GM19239 (cell line): ENCODE measurements at regions not wholly inside any gene's neighbourhood (a gene's known extent, or its start where the extent isn't known, plus 50 kb on each side); places are given as distances from the start of the nearest gene placed in this dataset.

Source experiments
- DNase-seq: peaks from one replicate; pipeline ENCODE4 v3.0.0; 2011; ENCODE audit warnings: low spot score; ENCODE audit not compliant: insufficient read length
- FAIRE-seq: peaks from 2 replicates; lab custom pipeline; 2011; peaks lifted over from hg19 to GRCh38; lab: Jason Lieb, UNC

DNA sequence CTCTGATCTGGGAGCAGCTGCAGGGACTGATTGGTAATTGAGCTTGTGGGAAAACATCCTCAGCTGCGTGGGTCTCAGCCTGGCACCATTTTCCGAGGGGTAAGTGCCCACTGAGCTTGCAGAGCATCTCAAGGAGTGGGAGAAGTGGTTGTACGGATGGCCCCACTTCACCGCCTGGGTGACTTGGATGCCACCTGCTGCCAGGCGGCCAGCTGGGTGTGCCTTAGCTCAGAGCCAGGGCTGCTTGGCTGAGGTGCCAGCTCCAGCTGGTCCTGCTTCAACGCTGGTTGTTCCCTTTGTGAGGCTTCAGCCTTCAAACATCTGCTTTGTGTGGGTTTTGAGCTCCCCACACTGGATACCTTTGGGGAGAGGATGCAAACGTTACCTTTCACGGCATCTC lies 482.7 kb upstream of the EEF2KMT start:
- FAIRE-seq, result no peak
- DNase-seq, result no peak

DNA sequence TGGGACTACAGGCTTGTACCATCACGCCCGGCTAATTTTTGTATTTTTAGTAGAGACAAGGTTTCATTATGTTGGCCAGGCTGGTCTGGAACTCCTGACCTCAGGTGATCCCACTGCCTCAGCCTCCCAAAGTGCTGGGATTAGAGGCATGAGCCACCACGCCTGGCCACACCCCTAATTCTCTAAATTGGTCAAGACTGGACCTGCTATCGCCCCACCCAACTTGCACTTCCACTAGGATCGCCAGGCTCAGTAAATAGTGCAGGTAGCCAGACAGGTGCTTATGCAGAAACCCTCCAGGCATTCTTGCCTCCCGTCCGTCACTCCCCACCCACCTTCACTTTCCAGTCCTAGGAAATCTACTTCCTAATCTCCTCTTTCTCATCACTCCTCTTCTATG lies 481.4 kb upstream of the EEF2KMT start:
- no peak for FAIRE-seq
- no peak for DNase-seq

DNA sequence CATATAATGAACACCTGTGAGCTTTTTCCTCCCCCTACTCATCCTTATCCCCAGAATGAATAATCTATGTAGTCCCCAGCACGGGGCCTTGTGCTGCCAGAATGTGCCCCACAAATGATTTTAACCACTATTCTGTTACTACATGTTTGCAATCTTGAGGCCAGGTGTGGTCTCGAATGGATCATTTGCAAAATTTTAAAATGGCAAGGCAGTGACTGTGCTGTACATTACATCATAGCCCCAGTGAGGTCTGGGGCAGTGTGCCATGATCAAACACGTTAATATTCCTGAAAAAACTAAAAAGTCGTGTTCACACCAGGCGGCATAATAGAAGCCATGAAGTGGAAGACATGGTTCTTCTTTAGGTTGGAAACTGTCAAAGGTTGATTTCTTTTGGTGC lies 479.9 kb upstream of the EEF2KMT start:
- DNase-seq (no peak), FAIRE-seq (no peak)

DNA sequence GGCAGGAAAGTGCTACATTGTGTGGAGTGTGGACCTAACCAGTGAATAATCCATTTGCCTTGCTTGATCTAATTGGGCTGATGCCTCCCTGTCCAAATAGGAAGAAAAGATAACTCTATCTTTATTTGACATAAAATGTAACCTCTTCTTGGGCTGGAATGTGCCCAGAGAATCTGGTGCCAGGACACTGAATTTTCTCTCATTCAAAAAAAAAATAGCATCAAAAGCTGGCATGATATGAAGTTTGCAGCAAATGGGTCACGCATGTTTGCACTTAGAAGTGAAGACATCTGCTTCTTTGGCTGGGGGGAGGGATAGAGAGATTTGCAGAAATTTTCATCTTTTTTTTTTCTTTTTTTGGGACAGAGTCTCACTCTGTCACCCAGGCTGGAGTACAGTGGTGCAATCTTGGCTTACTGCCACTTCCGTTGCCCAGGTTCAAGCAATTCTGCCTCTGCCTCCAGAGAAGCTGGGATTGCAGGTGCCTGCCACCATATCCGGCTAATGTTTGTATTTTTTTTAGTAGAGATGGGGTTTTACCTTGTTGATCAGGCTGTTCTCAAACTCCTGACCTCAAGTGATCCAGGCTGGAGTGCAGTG lies 478.2 kb upstream of the EEF2KMT start:
- FAIRE-seq, result no peak

DNA sequence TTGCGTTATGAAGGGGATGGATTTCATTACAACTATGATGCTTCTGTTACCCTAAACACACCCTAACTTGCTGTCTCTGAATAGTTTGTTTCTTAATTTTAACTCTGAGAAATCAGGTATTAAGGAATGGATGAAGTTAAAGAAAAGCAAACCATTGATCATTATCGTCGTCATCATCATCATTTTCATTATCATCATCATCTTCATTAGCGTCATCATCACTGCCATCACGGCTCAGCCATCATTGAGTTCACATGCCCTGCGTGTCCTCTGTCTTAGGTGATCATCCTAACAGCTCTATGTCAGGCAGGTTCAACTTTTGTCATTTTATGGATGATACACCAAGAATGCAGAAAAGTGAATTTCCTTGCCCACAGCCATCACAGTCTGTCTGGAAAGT lies 477.5 kb upstream of the EEF2KMT start:
- no peak for DNase-seq
- no peak for FAIRE-seq

More for the DNA sequence above, 478.2 kb upstream of the EEF2KMT start:
- no peak for DNase-seq

DNA sequence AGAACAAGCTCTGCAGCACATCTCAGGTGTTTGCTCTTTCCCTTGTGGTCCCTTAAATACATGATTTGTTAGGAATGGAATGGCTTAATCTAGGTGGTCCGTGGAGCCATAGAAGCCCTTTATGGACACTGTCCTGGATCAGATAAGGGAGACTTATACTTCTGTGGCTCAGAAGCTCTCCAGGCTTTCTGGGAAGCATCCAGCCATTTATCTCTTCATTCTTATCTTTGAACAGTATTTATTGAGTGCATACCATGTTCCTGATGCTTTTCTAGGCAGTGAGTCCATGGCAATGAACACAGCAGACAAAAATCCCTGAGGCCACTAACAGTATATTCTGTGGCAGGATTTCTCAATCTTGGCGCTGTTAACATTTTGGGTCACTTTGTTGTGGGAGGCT lies 474.5 kb upstream of the EEF2KMT start:
- FAIRE-seq, result no peak
- DNase-seq, result no peak

DNA sequence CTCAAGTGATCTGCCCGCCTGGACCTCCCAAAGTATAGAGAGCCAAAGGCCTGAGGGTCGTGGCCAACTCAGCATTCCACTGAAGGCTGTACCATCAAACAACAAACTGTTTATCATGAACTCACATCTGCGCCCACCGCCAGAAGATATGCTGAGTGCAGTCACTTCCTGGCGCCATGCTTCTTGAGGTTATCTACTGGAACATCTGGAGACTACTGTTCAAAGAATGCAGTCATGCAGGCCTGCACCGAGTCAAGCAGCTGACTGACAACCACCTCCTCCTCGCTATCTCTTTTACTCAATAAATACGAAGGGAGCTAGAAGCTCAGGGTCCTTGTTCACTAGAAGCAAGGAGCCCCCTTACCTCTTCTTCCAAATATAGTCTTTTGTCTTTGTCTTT lies 473.9 kb upstream of the EEF2KMT start:
- FAIRE-seq (no peak), DNase-seq (no peak)

DNA sequence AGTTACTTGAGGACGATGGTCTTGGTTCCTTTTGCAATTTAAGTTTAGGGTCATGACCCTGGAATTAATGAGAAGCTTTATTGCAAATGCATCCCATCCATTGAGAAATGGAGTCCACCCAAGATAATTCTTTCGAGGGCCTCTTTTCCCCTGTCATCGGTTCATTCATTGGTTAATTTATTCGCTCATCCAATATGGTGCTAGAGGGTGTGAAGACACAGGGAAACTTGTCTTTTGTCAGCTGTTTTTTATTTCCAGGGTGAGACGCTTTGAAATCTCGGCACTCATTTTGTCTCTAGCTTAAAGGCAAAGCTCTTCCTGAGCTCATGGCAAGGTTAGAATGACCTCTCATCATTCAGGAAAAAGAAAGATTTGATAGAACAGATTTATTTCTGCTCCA lies 464.2 kb upstream of the EEF2KMT start:
- FAIRE-seq (no peak), DNase-seq (no peak)

DNA sequence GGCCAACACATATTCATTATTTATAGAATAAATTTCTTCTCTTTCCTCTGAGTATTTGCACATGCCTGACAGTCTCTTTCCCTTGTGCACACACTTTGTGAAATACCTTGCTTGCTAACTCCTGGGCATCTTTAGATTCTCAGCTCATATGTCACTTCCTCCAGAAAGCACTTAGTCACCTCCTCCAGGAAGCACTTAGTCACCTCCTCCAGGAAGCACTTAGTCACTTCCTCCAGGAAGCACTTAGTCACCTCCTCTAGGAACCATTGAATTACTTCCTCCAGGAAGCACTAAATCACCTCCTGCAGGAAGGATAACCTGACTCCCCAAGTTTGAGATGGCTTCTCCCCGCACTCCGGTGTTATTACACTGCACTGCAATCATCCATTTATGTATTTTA lies 462.5 kb upstream of the EEF2KMT start:
- FAIRE-seq (no peak), DNase-seq (no peak)

DNA sequence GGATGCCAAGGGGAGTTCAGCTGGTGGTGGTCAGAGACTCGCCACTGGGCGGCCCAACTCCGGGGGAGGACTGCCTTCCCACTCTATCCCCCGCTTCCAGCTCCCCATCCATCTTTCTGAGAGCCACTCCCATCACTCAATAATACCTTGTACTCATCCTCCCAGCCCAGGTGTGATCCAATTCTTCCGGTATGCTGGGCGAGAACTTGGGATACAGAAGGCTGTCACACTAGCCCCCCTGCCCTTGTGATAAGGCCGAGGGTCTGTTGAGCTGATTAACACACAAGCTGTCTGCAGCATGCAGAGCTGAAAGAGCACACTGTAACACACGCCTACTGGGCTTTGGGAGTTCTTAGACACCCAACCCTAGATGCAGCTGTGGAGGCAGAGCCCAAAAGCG lies 460.4 kb upstream of the EEF2KMT start:
- FAIRE-seq, result no peak
- no peak for DNase-seq

DNA sequence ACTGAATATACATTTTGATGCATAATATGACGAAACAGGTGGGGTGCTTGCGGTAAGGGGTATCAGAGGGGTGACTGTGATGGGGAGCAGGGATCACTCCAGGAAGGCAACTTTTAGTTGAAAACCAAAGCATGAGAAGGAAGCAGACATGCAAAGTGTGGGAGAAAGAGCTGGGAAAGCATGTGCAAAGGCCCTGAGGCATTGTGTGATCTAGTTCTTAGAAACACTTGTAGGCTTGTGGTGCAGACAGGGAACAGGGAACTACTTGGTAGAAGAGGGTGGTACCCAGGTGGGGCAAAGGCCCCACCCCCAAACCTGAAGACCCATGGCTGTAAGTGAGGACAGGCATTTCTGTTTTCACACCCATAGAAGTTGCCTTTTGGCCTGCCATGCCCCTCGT lies 459.9 kb upstream of the EEF2KMT start:
- DNase-seq (no peak), FAIRE-seq (no peak)

DNA sequence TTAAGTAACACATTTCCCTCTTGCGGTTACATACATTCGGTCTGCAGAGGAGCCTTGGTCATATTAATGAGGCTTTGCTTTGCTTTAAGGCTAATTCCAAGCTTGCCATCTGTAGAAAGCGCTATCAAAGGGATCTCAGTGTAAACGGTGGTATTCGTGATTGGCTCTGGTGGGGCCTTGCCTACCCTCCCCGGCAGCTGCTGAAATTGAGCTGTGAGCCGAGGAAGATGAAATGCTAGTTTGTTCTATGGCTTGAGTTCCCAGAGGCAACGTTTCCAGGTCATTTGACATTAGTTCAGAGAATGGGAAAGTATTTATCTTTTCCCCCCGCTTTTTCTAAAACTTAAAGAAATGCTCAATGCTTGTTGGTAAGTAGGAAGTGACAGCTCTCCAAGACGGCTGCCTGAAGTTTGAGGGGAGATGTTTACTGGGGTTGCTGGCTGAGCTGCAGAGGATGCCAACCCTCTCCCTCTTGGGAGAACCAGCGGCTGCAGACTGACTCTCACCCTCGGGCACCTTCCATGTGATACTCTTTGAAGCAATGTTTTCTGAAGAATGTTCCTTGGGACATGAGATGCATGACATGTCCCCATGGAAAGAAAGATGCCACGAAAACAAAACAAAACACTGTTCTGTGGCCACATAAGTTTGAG lies 458.7 kb upstream of the EEF2KMT start:
- no peak for DNase-seq
- FAIRE-seq, result no peak

DNA sequence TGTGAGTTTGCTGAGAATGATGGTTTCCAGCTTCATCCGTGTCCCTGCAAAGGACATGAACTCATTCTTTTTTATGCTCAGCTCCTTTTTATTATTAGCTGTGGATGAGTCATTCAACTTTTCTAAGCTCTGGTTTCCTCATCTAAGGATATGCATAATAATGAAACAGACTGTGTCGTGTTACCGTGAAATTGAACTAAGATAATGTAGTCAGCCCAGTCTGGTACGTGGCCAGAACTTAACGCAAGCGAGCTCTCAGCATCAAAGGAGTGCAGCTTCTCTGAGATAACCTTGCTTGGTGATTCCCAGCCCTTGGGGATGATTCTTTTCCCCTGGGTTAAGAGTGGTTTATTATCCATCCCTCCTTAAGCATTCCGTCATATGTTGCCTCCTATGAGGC lies 454.3 kb upstream of the EEF2KMT start:
- no peak for FAIRE-seq

DNA sequence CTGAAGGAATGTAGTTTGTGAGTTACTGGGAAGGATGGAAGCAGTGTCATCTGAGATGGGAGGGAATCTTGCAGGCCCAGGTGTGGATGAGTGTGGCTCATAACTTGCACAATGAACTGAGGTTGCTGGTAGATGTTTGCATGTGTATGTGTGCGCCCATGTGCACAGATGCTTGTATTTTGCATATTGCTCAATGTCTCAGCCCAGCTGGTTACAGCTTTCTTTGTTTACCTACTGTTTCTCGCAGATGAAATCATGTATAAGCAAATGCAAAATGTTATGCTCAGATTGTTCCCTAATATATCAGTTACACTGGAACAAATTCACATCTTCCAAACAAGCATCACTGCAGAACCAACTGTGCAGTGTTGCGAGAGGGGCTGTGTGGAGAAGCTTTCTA lies 452.2 kb upstream of the EEF2KMT start:
- DNase-seq (no peak), FAIRE-seq (no peak)

More for the DNA sequence above, 454.3 kb upstream of the EEF2KMT start:
- no peak for DNase-seq

DNA sequence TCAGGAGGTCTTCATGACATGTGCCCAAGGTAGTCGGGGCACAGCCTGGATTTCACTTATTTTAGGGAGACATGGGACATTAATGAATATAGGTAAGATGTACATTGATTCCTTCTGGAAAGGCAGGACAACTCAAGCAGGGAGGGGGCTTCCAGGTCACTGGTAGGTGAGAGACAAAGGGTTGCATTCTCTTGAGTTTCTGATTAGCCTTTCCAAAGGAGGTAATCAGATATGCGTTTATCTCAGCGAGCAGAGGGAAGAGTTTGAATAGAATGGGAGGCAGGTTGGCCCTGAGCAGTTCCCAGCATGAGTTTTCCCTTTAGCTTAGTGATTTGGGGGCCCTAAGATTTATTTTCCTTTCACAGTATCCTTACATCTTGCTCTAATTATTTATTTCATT lies 443.8 kb upstream of the EEF2KMT start:
- FAIRE-seq (no peak), DNase-seq (no peak)

DNA sequence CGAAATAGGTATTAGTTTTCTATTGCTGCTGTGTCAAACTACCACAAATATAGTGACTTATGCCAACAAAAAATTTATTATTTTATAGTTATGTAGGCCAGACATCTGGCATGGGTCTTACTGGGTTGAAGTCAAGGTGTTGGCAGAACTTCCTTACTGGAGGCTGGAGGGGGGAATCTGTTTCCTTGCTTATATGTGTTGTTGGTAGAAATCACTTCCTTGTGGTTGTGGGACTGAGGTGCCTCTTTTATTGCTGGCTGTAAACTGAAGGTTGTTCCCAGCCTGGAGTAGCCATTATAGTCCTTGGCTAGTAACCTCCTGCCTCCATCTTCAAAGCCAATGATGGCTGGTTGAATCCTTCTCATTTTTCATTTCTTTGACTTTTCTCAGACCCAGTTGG lies 439.8 kb upstream of the EEF2KMT start:
- DNase-seq (no peak), FAIRE-seq (no peak)

DNA sequence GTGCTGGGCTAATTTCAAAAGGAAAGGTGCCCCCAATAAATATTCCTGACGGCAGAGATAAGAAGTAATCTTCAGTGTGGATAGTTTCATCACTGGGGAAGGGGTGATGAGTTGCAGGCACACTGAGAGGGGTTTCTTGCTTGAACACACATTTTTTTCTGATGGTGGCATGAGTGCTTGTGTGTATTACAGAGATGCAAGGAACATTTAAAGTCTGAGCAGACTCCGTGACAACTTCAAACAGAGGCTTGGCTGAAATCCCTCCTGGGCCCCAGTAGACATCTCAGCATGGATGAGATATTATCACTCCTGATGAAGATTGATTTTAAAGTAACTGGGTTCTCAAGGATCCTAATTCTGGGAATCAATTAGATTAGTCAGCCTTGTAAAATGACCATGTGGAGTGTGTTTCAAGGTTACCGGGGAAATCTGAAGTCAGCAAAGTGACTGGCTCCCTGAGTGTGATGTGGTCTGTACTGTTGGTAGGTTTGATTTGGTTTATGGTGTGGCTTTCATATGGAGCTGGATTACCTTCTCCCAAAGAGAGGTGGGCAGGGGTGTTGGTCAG lies 435.8 kb upstream of the EEF2KMT start:
- no peak for DNase-seq
- FAIRE-seq, result no peak

DNA sequence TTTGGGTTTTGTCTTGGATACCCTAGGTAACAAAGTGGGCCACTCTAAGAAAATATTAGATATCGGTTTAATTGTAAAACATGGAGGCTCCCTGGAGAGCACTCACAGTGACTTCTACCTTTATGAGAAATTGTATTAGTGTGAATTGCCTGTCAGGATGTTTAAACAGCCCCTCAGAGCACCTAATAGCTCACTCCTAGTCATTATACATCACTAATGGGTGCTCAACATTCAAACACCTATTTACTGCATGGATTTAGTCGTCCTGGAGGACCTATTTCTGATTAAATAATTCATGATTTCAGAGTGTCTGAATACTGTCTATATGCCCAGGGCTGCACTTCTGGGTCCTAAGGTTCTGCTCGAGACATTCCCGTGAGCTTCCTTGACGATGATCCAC lies 430.2 kb upstream of the EEF2KMT start:
- no peak for FAIRE-seq
- no peak for DNase-seq

DNA sequence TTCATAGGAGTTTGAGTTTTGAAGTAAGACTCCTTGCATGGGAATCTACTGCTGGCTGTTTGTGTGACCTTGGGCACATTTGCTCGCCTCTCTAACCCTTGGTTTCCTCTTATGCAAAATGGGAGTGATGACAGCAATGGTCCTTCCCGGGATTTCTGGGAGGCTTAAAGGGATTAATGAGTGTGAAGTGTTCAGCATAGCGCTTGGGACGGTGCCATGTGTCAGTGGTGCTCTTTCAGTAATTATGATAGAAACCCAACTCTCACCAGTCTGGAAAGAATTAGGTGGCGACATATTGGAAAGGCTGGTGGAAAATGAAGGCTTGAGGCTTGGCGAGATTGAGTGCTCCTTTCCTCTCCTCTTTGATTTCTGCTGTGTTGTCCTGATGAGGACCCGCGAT lies 429.2 kb upstream of the EEF2KMT start:
- FAIRE-seq, result no peak

DNA sequence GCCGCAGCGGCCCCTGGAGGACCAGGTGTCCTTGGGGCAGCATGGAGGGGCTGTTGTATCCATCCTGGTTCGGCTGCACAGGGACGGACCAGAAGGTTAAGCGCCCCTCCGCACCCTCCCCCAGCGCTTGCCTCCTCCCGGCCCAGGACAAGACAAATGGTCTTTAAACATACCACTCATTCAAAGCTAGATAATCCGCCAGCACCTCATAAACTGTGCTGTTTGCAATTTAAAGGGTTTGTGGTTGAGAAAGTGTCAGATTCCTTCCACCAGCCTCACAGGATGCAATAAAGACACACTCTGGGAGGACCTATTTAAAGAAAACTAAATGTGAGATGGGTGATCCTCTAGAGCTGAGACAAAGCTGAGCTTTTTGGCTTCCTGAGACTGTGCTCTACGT lies 426.2 kb upstream of the EEF2KMT start:
- no peak for FAIRE-seq
- no peak for DNase-seq

More for the DNA sequence above, 429.2 kb upstream of the EEF2KMT start:
- no peak for DNase-seq

DNA sequence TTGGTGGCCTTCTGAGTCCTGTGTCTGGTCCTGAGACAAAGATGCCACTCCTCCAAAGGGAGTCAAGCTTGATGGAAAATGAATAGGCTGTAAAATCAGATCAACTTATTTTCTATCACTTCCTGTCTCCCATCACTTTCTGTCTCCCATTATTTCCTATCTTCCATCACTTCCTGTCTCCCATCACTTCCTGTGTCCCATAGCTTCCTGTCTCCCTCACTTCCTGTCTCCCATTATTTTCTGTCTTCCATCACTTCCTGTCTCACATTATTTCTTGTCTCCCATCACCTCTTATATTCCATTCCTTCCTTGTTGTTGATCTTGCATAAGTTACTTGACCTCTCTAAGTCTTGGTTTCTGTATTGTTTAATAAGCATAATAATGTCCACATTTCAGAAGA lies 418.5 kb upstream of the EEF2KMT start:
- FAIRE-seq (no peak), DNase-seq (no peak)

DNA sequence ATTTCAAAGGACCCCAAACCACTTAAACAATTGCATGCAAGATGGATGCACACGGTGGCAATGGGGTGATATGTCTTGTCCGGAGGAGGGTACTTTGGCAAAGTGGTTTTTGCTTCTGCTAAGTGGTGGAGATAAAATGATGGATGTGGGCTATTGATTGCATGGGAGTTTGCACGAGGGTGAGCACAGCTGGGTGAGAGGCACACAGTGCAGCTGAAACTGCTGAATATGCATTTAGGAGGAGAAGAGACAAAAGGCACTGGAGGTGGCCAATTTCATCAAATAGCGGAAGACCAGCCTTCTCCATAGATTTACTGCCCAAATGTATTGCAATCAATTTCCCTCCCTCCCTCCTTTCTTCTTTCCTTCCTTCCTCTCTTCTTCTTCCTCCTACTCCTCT lies 414.4 kb upstream of the EEF2KMT start:
- DNase-seq (no peak), FAIRE-seq (no peak)
